ENCODE measurements at regions not wholly inside any gene's neighbourhood (a gene's known extent, or its start where the extent isn't known, plus 50 kb on each side); places are given as distances from the start of the nearest gene placed in this dataset.
"Not testable (repeated sequence)": the region's sequence is repeated elsewhere in the genome, so short reads cannot be mapped to it uniquely, and the experiment has no call there.

- not testable (repeated sequence) for TF ChIP-seq USF1 (IDR thresholded peaks at IDR 0.05; ENCODE audit: borderline replicate concordance, low read depth); POLR2AphosphoS5 (IDR thresholded peaks at IDR 0.05; ENCODE audit: low read depth, low read length); FOXM1 (IDR thresholded peaks at IDR 0.05; ENCODE audit: low read depth)
These were observed 102.4 kb upstream of the FAN1 start for GRCh38 chr15:30801140-30801895.
